H9 (cell line): ENCODE measurements at regions not wholly inside any gene's neighbourhood (a gene's known extent, or its start where the extent isn't known, plus 50 kb on each side); places are given as distances from the start of the nearest gene placed in this dataset.

Experiments used
- DNase-seq: peaks from one replicate; pipeline ENCODE4 v3.0.0-alpha.2; 2017
- H2AFZ ChIP-seq: one replicate; pipeline ENCODE4 v1.6.1; 2013; ENCODE audit warnings: mild to moderate bottlenecking, low read length, control low read depth, moderate library complexity
- H2AK5ac ChIP-seq: 2 replicates; pipeline ENCODE4 v1.6.1; 2013; ENCODE audit warnings: low read length, control low read depth, mixed read lengths; ENCODE audit not compliant: insufficient read length
- H2BK120ac ChIP-seq: one replicate; pipeline ENCODE4 v1.6.1; 2013; ENCODE audit warnings: low read depth, mild to moderate bottlenecking, low read length, control low read depth, inconsistent platforms; ENCODE audit not compliant: poor library complexity, severe bottlenecking
- H2BK12ac ChIP-seq: 2 replicates; pipeline ENCODE4 v1.6.1; 2013; ENCODE audit warnings: low read length, control low read depth, mixed read lengths, low read depth; ENCODE audit not compliant: insufficient read length
- H2BK15ac ChIP-seq: 2 replicates; pipeline ENCODE4 v1.6.1; 2013; ENCODE audit warnings: low read depth, low read length, control low read depth
- H2BK20ac ChIP-seq: one replicate; pipeline ENCODE4 v1.6.1; 2013; ENCODE audit warnings: low read depth, mild to moderate bottlenecking, low read length, control low read depth, inconsistent platforms; ENCODE audit not compliant: poor library complexity, severe bottlenecking
- H2BK5ac ChIP-seq: 2 replicates; pipeline ENCODE4 v1.6.1; 2013; ENCODE audit warnings: low read length, control low read depth, mixed read lengths; ENCODE audit not compliant: insufficient read length
- H3K14ac ChIP-seq: 2 replicates; pipeline ENCODE4 v1.6.1; 2013; ENCODE audit warnings: low read length, control low read depth; ENCODE audit not compliant: insufficient read depth
- H3K18ac ChIP-seq: 2 replicates; pipeline ENCODE4 v1.6.1; 2013; ENCODE audit warnings: low read depth, mild to moderate bottlenecking, mixed read lengths, low read length, control low read depth; ENCODE audit not compliant: insufficient read length
- H3K23ac ChIP-seq: 2 replicates; pipeline ENCODE4 v1.6.1; 2013; ENCODE audit warnings: low read length, control low read depth, mixed read lengths, low read depth; ENCODE audit not compliant: insufficient read length
- H3K23me2 ChIP-seq: 2 replicates; pipeline ENCODE4 v1.6.1; 2013; ENCODE audit warnings: low read depth, mild to moderate bottlenecking, mixed read lengths, low read length, control low read depth; ENCODE audit not compliant: insufficient read length, poor library complexity, severe bottlenecking
- H3K27ac ChIP-seq: 2 replicates; pipeline ENCODE4 v1.5.1; 2013; ENCODE audit warnings: low read length, control low read depth, mixed read lengths, low read depth; ENCODE audit not compliant: insufficient read length
- H3K27me3 ChIP-seq: 2 replicates; pipeline ENCODE4 v1.6.1; 2013; ENCODE audit warnings: low read length, control low read depth, inconsistent platforms; ENCODE audit not compliant: insufficient read depth
- H3K4ac ChIP-seq: 2 replicates; pipeline ENCODE4 v1.6.1; 2013; ENCODE audit warnings: low read depth, mild to moderate bottlenecking, control low read depth, inconsistent platforms, low read length, moderate library complexity
- H3K4me1 ChIP-seq: 2 replicates; pipeline ENCODE4 v1.6.1; 2013; ENCODE audit warnings: low read length, control low read depth, inconsistent platforms; ENCODE audit not compliant: insufficient read depth
- H3K4me2 ChIP-seq: 2 replicates; pipeline ENCODE4 v1.6.1; 2013; ENCODE audit warnings: low read length, control low read depth, mixed read lengths; ENCODE audit not compliant: insufficient read length, insufficient read depth
- H3K56ac ChIP-seq: 2 replicates; pipeline ENCODE4 v1.6.1; 2013; ENCODE audit warnings: low read depth, mild to moderate bottlenecking, mixed read lengths, low read length, control low read depth; ENCODE audit not compliant: insufficient read length
- H3K79me1 ChIP-seq: 2 replicates; pipeline ENCODE4 v1.6.1; 2013; ENCODE audit warnings: low read depth, mild to moderate bottlenecking, moderate library complexity, low read length, control low read depth, inconsistent platforms; ENCODE audit not compliant: insufficient read depth, poor library complexity, severe bottlenecking
- H3K79me2 ChIP-seq: 2 replicates; pipeline ENCODE4 v1.6.1; 2013; ENCODE audit warnings: low read length, control low read depth, inconsistent platforms; ENCODE audit not compliant: insufficient read depth
- H3K9ac ChIP-seq: 2 replicates; pipeline ENCODE4 v1.6.1; 2013; ENCODE audit warnings: low read length, control low read depth, mixed read lengths; ENCODE audit not compliant: insufficient read length; ENCODE audit errors: extremely low read depth
- H3K9me3 ChIP-seq: one replicate; pipeline ENCODE4 v1.6.1; 2013; ENCODE audit warnings: low read depth, low read length, inconsistent platforms; ENCODE audit not compliant: control insufficient read depth
- H3T11ph ChIP-seq: one replicate; pipeline ENCODE4 v1.6.1; 2013; ENCODE audit warnings: mild to moderate bottlenecking, low read length, control low read depth, inconsistent platforms
- H4K20me1 ChIP-seq: one replicate; pipeline ENCODE4 v1.6.1; 2013; ENCODE audit not compliant: control insufficient read depth, insufficient read length, insufficient read depth
- H4K5ac ChIP-seq: 2 replicates; pipeline ENCODE4 v1.6.1; 2013; ENCODE audit warnings: low read depth, mild to moderate bottlenecking, mixed read lengths, low read length, control low read depth; ENCODE audit not compliant: insufficient read length
- H4K8ac ChIP-seq: replicated peaks from 2 replicates; pipeline ENCODE4 v1.6.1; 2013; ENCODE audit warnings: low read length, control low read depth, mixed read lengths, low read depth; ENCODE audit not compliant: insufficient read length
- H4K91ac ChIP-seq: 2 replicates; pipeline ENCODE4 v1.6.1; 2013; ENCODE audit warnings: low read depth, mild to moderate bottlenecking, moderate library complexity, mixed read lengths, low read length, control low read depth; ENCODE audit not compliant: insufficient read length
- H3K27ac Mint-ChIP-seq, 3 experiments: 2 replicates in 2 of 3; 3 replicates in 1 of 3; pipeline ENCODE4 v1.8.0; 2020 to 2021; ENCODE audit warnings: mixed read lengths in 3 of 3, mild to moderate bottlenecking in 1 of 3, moderate library complexity in 1 of 3
- H3K27me3 Mint-ChIP-seq: 2 replicates; pipeline ENCODE4 v1.8.0; 2021; ENCODE audit warnings: low read depth, mild to moderate bottlenecking, moderate library complexity, mixed read lengths
- H3K36me3 Mint-ChIP-seq, 3 experiments: 2 replicates in 2 of 3; 3 replicates in 1 of 3; pipeline ENCODE4 v1.8.0; 2020 to 2021; ENCODE audit warnings: low read depth in 3 of 3, mixed read lengths in 3 of 3; ENCODE audit not compliant: insufficient read depth in 1 of 3
- H3K4me1 Mint-ChIP-seq, 2 experiments: 2 replicates each; pipeline ENCODE4 v1.8.0; 2020; ENCODE audit warnings: mixed read lengths in 2 of 2
- H3K4me3 Mint-ChIP-seq, 2 experiments: 2 replicates in 1 of 2; 3 replicates in 1 of 2; pipeline ENCODE4 v1.8.0; 2020 to 2021; ENCODE audit warnings: mild to moderate bottlenecking in 2 of 2, mixed read lengths in 2 of 2, moderate library complexity in 1 of 2
- H3K9me3 Mint-ChIP-seq, 2 experiments: 2 replicates in 1 of 2; 3 replicates in 1 of 2; pipeline ENCODE4 v1.8.0; 2020; ENCODE audit warnings: mild to moderate bottlenecking in 2 of 2, mixed read lengths in 2 of 2, moderate library complexity in 1 of 2
- WGBS: extraction: QIAGEN DNeasy Blood & Tissue Kit; methylation state at CpG from one replicate; pipeline ENCODE4 v1.1.7; 2013; ENCODE audit warnings: missing lambda C conversion rate, low lambda C conversion rate, mixed read lengths; ENCODE audit not compliant: insufficient read length; ENCODE audit errors: extremely low coverage; 5-methylcytosine and 5-hydroxymethylcytosine counted together
- TF ChIP-seq, protein P1 (sequence below): fragments of 200-600 bp; sonication (generic); conservative IDR thresholded peaks from 3 replicates; pipeline ENCODE4 v1.8.0; 2021; ENCODE audit warnings: antibody characterized with exemption, mild to moderate bottlenecking

DNA sequence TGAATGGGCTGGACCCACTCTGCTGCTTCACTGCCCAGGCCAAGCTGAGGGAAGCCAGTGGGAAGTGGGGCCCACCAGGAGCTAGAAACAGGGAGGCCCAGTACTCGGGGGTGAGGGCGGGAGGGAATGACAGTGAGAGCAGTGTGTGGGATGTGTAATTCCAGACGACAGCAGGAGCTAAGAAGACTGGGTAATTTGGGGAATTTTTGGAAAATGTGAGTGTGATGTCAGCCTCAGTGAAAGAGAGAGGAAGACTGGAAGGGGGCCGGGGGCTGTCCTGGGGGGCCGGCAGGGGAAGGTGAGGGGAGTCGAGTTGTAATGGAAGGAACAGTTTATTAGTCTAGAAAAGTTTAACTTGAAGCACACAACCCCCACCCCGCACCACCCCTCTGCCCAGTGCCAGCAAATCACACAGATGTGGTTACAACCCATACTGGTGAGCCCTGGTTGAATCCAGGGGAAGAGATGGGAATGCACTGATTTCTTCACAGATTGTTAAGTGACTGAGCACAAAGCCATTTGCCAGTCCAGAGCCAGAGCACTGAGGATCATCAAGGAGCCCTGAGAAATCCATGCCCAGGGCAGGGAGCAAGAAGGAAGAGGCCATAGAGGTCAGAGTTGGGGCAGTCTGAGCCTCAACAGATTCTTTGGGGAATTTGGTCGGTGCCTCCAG lies 76.7 kb upstream of the PKDCC start:
- Histone ChIP-seq H3K4ac (no peak overlapping the region), H3K18ac (no peak overlapping the region), H2BK120ac (no peak overlapping the region), H3K9ac (no peak overlapping the region), H2BK15ac (no peak overlapping the region), H3K9me3 (no peaks in the 10 kb centered on the region), H2BK12ac (no peak overlapping the region), H3K27me3 (no peaks in the 10 kb centered on the region), H4K20me1 (no peaks in the 10 kb centered on the region), H3K79me1 (no peaks in the 10 kb centered on the region), H2BK5ac (no peak overlapping the region), H4K5ac (no peak overlapping the region), H2AFZ (no peak overlapping the region), H3K23ac (no peak overlapping the region), H3K23me2 (no peaks in the 10 kb centered on the region), H3K79me2 (no peaks in the 10 kb centered on the region), H3K56ac (no peak overlapping the region), H4K8ac (no peak overlapping the region), H2BK20ac (no peak overlapping the region), H3K14ac (no peak overlapping the region; the same call in 1 of the 2 replicates), H4K91ac (no peak overlapping the region), H3K27ac (no peak overlapping the region), H3K4me1 (no peaks in the 10 kb centered on the region), H3T11ph (no peak overlapping the region), H3K4me2 (no peak overlapping the region), H2AK5ac (no peak overlapping the region)
- no CpG with 5 or more reads among the region's 8 CpGs for WGBS
- Mint-ChIP-seq H3K27me3 (peaks cover 2% of the 10 kb centered on the region), H3K4me1 (peaks cover 24 to 27% of the 10 kb centered on the region in 2 experiments), H3K27ac (no peak overlapping the region), H3K4me3 (no peak overlapping the region), H3K9me3 (no peaks in the 10 kb centered on the region), H3K36me3 (no peaks in the 10 kb centered on the region; a peak in 1 of 7 replicates)
- TF ChIP-seq, protein P1, sequence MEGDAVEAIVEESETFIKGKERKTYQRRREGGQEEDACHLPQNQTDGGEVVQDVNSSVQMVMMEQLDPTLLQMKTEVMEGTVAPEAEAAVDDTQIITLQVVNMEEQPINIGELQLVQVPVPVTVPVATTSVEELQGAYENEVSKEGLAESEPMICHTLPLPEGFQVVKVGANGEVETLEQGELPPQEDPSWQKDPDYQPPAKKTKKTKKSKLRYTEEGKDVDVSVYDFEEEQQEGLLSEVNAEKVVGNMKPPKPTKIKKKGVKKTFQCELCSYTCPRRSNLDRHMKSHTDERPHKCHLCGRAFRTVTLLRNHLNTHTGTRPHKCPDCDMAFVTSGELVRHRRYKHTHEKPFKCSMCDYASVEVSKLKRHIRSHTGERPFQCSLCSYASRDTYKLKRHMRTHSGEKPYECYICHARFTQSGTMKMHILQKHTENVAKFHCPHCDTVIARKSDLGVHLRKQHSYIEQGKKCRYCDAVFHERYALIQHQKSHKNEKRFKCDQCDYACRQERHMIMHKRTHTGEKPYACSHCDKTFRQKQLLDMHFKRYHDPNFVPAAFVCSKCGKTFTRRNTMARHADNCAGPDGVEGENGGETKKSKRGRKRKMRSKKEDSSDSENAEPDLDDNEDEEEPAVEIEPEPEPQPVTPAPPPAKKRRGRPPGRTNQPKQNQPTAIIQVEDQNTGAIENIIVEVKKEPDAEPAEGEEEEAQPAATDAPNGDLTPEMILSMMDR = no peak
- no peak for DNase-seq
